HG03045 (cell line): ENCODE measurements at regions not wholly inside any gene's neighbourhood (a gene's known extent, or its start where the extent isn't known, plus 50 kb on each side); places are given as distances from the start of the nearest gene placed in this dataset.
"Not testable (repeated sequence)": the region's sequence is repeated elsewhere in the genome, so short reads cannot be mapped to it uniquely, and the experiment has no call there.

Experiments used
- ATAC-seq: cut with Tn5 transposase; IDR thresholded peaks from one replicate; pipeline ENCODE4 v1.9.1; 2021; ENCODE audit warnings: mild to moderate bottlenecking, moderate library complexity; ENCODE audit not compliant: unreplicated experiment

GRCh38 chr4:134636338-134637051 is 434.9 kb upstream of the PABPC4L start:
- ATAC-seq: no peak

DNA sequence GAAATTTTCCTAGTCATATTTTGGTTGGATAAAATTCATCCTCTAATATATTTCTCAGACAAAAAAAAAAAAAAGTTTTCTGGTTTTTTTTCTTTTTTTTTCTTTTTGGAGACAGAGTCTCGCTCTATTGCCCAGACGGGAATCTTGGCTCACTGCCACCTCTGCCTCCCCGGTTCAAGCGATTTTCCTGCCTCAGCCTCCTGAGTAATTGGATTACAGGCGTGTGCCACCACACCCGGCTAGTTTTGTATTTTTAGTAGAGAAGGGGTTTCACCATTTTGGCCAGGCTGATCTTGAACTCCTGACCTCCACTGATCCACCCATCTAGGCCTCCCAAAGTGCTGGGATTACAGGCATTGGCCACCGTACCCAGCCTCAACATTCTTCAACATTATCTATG is 432.7 kb upstream of the PABPC4L start:
- ATAC-seq: no peak

DNA sequence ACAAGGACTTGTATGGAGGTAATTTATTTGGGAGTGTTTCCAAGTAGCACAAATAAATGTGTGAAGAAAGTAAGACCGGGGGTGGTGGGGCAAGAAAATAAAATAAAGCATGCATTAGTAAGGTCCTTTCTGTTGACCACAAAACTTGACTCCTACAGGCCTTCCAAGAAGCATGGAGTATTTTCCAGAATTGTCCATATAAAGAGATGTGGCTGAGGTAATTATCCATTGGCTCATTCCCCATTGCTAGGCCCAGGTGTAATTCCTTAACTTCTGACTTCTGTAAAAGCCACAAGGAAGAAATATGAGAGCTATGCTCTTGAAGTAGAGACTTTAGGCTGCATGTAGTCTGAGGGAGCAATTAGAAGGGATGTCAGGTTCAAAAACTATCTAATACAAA is 430.5 kb upstream of the PABPC4L start:
- no peak for ATAC-seq

- no peak for ATAC-seq
These were observed 426.5 kb upstream of the PABPC4L start for GRCh38 chr4:134628066-134628465.

DNA sequence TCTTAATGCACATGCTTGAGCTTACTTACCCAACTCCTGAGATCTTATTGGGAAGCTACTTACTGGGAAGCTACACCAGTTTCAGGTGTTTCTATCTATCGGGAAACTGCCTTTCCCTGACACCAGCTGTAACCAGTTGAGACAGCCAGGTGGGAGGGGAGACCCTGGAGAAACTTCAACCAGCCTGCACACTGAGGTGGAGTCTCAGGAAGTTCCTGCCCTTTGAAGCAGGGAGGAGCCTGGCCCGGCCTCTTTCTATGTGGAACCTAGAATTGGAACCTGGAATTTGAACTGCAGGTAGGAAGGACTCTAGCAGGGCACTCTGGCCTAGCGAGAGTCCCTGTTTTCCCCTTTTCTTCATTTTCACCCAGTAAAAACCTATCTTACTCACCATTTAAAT is 425.8 kb upstream of the PABPC4L start:
- ATAC-seq: no peak

DNA sequence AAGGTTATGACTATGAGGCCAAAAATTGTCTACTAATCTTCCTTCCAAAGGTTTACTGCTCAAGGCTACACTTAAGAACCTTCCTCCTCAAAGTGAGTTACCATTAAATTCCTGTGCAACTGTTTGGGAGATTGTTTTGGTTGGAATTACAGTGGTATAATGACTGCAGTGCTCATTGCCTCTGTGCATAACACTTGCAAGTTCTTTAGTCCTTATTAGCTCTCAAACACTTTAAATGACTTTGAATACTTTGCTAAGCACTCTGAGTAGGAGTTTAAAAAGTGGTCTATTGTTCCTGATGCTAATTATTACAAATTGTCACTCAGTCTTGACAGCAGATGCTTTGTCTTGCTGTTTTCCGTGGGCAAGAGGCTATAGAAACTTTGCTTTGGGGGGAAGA is 422.8 kb upstream of the PABPC4L start:
- no peak for ATAC-seq

DNA sequence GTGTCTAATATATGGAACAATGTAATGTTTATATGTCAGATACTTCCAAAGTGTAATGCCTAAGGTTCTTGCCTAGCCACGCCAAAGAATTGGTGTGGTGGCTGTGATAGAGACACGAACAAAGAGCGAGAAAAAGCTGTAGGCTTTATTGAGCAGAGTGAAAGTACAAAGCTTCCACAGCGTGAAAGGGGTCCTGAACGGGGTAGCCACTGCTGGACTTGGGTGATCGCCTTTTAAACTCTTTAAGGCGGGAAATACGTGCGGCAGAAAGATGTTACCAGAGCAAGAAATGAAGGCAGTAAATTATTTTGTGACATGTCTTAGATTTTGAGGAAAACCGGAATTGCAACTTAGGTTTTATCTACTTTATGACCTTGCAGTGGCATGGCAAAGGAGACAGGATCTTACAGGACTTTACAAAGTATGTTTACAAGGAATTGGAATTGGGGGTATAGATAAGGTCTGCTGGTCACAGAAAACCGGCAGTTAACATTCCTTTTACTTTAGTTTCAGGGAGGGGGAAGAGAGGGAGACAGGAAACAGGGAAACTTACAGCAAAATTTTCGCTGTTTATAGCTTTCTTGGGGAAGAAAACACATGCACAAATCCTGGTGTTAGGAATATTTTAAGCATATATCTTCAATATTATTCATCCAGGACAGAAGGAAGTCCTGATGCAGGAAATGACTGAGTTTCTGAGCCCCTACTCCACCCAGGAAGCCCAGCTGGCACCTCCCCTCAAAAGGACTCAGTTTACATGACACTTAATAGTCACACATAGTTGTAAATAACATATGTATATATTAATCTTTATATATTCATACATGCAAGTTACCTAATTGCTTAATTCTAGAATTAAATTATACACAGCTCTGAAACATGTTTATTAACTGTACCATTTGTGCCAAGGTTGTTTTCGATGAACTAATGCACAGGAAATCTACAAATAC is 421.3 kb upstream of the PABPC4L start:
- not testable (repeated sequence) for ATAC-seq

GRCh38 chr4:134622199-134622598 is 420.6 kb upstream of the PABPC4L start:
- ATAC-seq: no peak

GRCh38 chr4:134621715-134622114 is 420.1 kb upstream of the PABPC4L start:
- not testable (repeated sequence) for ATAC-seq

- no peak for ATAC-seq
These were observed 409.4 kb upstream of the PABPC4L start for GRCh38 chr4:134610956-134611355.

- ATAC-seq: no peak
These were observed 408.6 kb upstream of the PABPC4L start for GRCh38 chr4:134610172-134610571.

DNA sequence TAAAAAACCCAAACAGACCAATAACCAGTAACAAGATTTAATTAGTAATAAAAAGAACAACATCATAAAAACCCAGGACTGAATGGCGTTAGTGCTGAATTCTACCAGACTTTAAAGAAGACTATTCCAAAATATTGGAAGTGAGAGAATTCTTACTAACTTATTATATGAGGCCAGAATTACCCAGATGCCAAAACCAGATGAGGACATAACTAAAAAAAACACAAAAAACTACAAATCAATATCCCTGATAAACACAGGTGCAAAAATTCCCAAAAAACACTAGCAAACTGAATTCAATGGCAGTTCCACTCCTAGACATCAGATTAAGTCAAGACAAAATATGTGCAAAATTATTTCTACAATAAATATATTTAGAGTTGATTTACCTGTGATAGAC is 400.1 kb upstream of the PABPC4L start:
- ATAC-seq: no peak

DNA sequence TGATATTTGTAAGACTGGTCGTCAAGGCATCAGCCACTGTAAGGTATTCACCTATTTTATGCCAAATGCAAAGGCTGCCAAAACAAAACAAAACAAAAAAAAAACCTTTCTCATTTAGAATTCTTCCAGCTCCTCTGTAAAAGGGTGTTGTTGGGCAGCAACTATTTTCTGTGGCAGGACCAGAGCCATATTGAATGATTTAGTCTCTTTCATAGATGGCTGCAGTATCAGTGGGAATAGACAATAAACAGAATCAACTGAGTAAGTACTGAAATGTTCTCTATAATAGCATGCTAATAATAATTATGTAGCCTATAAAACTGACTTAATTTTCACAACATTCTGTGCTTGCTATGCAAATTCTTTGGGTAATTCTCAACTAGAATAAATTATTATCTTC is 389.7 kb upstream of the PABPC4L start:
- ATAC-seq: no peak

- ATAC-seq: no peak
These were observed 384.4 kb upstream of the PABPC4L start for GRCh38 chr4:134585972-134586371.

- ATAC-seq: no peak
These were observed 365.9 kb upstream of the PABPC4L start for GRCh38 chr4:134567461-134567860.

DNA sequence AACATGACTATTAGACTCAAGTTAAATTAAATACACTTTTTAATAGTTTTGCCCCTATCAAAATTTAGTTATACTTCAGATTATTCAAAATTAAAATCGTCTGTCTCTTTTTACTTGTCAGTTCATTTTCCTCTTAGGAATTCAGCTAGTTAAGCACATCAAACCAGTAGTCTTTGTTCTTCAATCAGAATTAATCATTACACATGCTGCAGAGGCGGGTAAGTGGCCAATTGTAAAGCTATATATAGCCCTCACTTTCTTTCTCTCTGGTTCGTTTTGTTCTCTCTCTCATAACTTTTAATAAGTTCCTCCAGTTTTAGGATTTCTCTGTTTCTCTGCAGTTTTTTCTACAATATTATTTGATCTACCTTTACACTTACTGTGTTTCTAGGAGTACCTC is 359.1 kb upstream of the PABPC4L start:
- ATAC-seq: no peak

GRCh38 chr4:134552063-134552462 is 350.5 kb upstream of the PABPC4L start:
- ATAC-seq: no peak

DNA sequence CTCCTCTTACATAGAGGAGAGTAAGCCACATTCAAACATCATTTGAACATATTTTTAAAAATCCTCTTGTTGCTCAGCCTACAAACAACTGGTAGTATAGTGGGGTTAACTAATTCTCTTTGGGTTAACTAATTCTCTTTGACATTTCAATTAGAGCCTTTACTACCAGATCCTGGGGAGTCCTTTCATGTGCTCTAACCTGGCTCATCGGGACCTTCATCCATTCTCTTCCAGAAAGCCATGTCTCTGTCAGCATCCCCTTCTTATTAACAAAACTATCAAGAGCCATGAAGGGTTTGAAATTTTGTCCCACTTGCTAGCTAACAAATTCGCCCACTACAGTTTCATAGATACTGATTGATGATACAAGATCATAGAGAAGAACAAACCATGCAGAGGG is 349.8 kb upstream of the PABPC4L start:
- ATAC-seq: no peak

DNA sequence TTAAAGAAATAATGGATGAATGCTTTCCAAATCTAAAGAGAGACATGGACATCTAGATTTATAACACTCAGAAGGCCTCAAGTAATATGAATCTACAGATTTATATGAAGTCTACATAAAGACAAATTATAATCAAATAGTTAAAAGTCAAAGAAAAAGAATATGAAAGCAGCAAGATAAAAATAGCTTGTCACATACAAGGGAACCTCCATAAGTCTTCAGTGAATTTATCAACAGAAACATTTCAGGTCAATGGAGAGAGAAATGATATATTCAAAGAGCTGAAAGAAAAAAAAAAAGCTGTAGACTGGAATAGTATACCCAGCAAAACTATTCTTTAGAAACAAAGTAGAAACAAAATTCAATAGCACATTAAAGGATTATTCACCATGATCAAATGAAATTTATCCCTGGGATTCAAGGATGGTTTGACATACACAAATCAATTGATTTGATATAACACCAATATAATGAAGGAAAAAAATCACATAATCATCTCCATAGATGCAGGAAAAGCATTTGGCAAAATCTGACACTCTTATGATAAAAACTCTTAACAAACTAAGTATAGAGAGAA is 346.6 kb upstream of the PABPC4L start:
- no peak for ATAC-seq

DNA sequence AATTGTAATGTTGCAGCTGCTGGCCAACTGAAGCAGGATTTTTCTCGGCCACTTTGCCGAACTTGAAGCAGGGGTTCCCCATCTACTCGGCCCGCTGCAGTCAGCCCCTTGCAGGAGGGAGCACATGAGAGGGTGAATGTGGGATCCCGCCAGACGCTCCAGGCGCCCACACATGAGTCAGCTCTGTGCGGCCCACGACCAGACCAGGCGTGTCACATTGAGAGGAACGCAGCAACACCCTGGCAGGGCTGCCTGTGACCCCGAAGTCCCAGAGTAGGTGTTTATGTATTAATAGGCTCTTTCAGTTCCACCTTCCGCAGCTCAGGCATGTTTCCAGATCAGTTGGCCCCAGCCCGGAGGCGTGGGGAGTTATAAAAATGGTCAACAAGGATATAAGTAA is 344.7 kb upstream of the PABPC4L start:
- ATAC-seq: no peak

DNA sequence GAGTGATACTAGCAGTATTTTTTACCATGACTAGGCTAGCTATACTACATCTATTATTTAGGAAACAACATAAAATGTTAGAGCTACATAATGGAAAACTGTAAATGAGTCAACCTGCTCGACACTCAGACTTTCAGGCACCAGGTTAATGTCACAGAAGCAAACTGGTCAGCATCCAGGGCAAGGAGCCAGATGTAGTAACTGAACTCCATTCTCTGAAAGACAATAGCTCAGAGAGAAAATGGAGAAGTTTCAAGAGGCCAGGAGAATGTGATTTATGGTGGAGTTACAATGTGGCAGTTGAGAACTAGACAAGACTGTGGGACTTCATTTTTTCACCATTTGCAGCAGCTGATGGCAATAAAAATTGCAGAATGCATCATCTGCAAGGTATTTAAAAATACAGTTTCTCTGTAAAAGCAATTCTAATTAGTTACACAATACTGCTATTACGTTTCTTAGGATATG is 342.7 kb upstream of the PABPC4L start:
- no peak for ATAC-seq

DNA sequence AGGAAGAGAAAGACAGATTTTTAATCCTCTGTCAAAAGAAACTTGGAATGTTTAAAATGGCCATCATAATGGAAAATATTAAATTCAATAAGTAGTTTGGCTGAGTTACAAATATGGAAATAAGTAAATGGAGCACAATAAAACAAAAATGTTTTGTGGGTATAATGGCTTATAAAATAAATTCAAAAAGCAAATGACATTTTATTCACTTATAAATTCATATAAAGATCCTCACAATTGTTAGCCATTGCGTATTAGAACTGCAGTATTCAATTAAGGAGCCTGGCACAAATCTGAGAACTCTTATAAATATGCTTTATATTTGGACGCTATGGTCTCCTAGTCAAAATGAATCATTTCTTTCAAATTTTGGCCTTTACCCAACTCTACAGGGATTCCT is 339.0 kb upstream of the PABPC4L start:
- no peak for ATAC-seq
